Spleen (tissue), 11 donors: ENCODE measurements at regions not wholly inside any gene's neighbourhood (a gene's known extent, or its start where the extent isn't known, plus 50 kb on each side); places are given as distances from the start of the nearest gene placed in this dataset.

ENCODE experiments used
- DNase-seq: peaks from one replicate; pipeline ENCODE4 v3.0.0-alpha.2; 2020
- H3K27ac ChIP-seq, 8 donors: fragments of 200-600 bp; sonication (generic) in 7 of 8; 1 replicate in 4 of 8; 2 replicates in 4 of 8; pipeline versions ENCODE4 v1.5.0 to v1.8.0; 2016 to 2021; ENCODE audit warnings: inconsistent platforms in 4 of 8, mild to moderate bottlenecking in 4 of 8, moderate library complexity in 1 of 8
- H3K27me3 ChIP-seq, 7 donors: fragments of 200-600 bp; sonication (generic) in 6 of 7; replicated peaks in 1 of 7; 1 replicate in 4 of 7; 2 replicates in 3 of 7; pipeline versions ENCODE4 v1.5.0 to v1.8.0; 2016 to 2021; ENCODE audit warnings: inconsistent platforms in 3 of 7, mild to moderate bottlenecking in 1 of 7
- H3K36me3 ChIP-seq, 6 donors: fragments of 200-600 bp; sonication (generic) in 5 of 6; 1 replicate in 4 of 6; 2 replicates in 2 of 6; pipeline versions ENCODE4 v1.5.0 to v1.8.0; 2016 to 2021; ENCODE audit warnings: inconsistent platforms in 2 of 6
- H3K4me1 ChIP-seq, 6 donors: fragments of 200-600 bp; sonication (generic) in 5 of 6; 1 replicate in 3 of 6; 2 replicates in 3 of 6; pipeline versions ENCODE4 v1.5.0 to v1.8.0; 2016 to 2021; ENCODE audit warnings: inconsistent platforms in 3 of 6
- H3K4me3 ChIP-seq, 8 donors: fragments of 200-600 bp; sonication (generic) in 7 of 8; 1 replicate in 4 of 8; 2 replicates in 4 of 8; pipeline versions ENCODE4 v1.5.0 to v1.8.0; 2016 to 2021; ENCODE audit warnings: inconsistent platforms in 4 of 8, mild to moderate bottlenecking in 4 of 8, moderate library complexity in 2 of 8
- H3K9me3 ChIP-seq, 8 donors: fragments of 200-600 bp; sonication (generic) in 7 of 8; 1 replicate in 4 of 8; 2 replicates in 4 of 8; pipeline versions ENCODE4 v1.5.0 to v1.8.0; 2016 to 2021; ENCODE audit warnings: inconsistent platforms in 4 of 8
- CTCF ChIP-seq, 11 experiments: fragments of 200-600 bp in 7 of 11; fragments of 450-650 bp in 4 of 11; sonication (generic) in 4 of 11; IDR thresholded peaks in 8 of 11; conservative IDR thresholded peaks in 3 of 11; 1 replicate in 7 of 11; 2 replicates in 4 of 11; pipeline versions ENCODE4 v1.4.0 to v1.8.0; 2016 to 2021; ENCODE audit warnings: antibody characterized with exemption in 11 of 11, inconsistent platforms in 4 of 11, mild to moderate bottlenecking in 1 of 11
- POLR2A ChIP-seq, 3 donors: fragments of 450-650 bp; IDR thresholded peaks; one replicate each; pipeline ENCODE4 v1.5.1; 2017; ENCODE audit warnings: antibody characterized with exemption in 3 of 3, mild to moderate bottlenecking in 1 of 3
- POLR2AphosphoS5 ChIP-seq, 3 donors: sonication (generic); formaldehyde crosslinking; IDR thresholded peaks; one replicate each; pipeline ENCODE4 v1.5.1; 2017; ENCODE audit warnings: antibody characterized with exemption in 3 of 3
- WGBS, 5 donors: extraction: QIAGEN DNeasy Blood & Tissue Kit in 3 of 5; methylation state at CpG; one replicate each; pipeline versions ENCODE4 v1.1.5 to v1.1.7; 2013 to 2018; 5-methylcytosine and 5-hydroxymethylcytosine counted together
- intact Hi-C: fragments of 100-400 bp; cut with DNase I; formaldehyde crosslinking; loops from one replicate; pipeline ENCODE4 v1.15.0; 2023; ENCODE audit warnings: low total_unique reads
- donor health status: healthy with polysubstance abuse.
- donor health status: DM: no; HTN: no; CAD: no; lungs with moderate emphysema.
- donor health status: DM: no; HTN: no; CAD: no.
- donor health status: Bipolar disorder and iron deficiency.
- donor health status: healthy.
- donor health status: DM: no; HTN: no; CAD: no.
- donor health status: DM: yes; HTN: yes; CAD: no.

- no peak overlapping the region for H3K27ac ChIP-seq
- H3K27me3 ChIP-seq, result no peaks in the 10 kb centered on the region
- no peak for DNase-seq
- intact Hi-C loops, result no loop called here
- H3K36me3 ChIP-seq, result no peaks in the 10 kb centered on the region
- no peaks in the 10 kb centered on the region for H3K4me1 ChIP-seq
- H3K9me3 ChIP-seq, result no peaks in the 10 kb centered on the region
- TF ChIP-seq CTCF (IDR thresholded peaks at IDR 0.05 in 8 of 11, conservative IDR thresholded peaks at IDR 0.05 in 3 of 11) (no peak), POLR2A (IDR thresholded peaks at IDR 0.05) (no peak), POLR2AphosphoS5 (IDR thresholded peaks at IDR 0.05) (no peak)
- H3K4me3 ChIP-seq, result no peak overlapping the region
Measured at GRCh38 chr3:181615666-181616065, 96.1 kb upstream of the SOX2 start.

- no peaks in the 10 kb centered on the region for H3K9me3 ChIP-seq
- TF ChIP-seq POLR2A (IDR thresholded peaks at IDR 0.05) (no peak), CTCF (IDR thresholded peaks at IDR 0.05 in 8 of 11, conservative IDR thresholded peaks at IDR 0.05 in 3 of 11) (no peak), POLR2AphosphoS5 (IDR thresholded peaks at IDR 0.05) (no peak)
Measured at GRCh38 chr3:181614878-181615277, 96.8 kb upstream of the SOX2 start.

GRCh38 chr3:181613813-181614212, 97.9 kb upstream of the SOX2 start:
- no peak for DNase-seq
- intact Hi-C loops, result no loop called here
- no peaks in the 10 kb centered on the region for H3K27me3 ChIP-seq
- no peak overlapping the region for H3K27ac ChIP-seq
- no peaks in the 10 kb centered on the region for H3K4me1 ChIP-seq
- 48 to 91% (median 74%) methylated on average over 1 of the region's 1 CpG for WGBS, 5 donors
- no peaks in the 10 kb centered on the region for H3K9me3 ChIP-seq
- TF ChIP-seq CTCF (IDR thresholded peaks at IDR 0.05 in 8 of 11, conservative IDR thresholded peaks at IDR 0.05 in 3 of 11) (no peak), POLR2AphosphoS5 (IDR thresholded peaks at IDR 0.05) (no peak), POLR2A (IDR thresholded peaks at IDR 0.05) (no peak)
- no peak overlapping the region for H3K4me3 ChIP-seq
- no peaks in the 10 kb centered on the region for H3K36me3 ChIP-seq

More at GRCh38 chr3:181614878-181615277, 96.8 kb upstream of the SOX2 start:
- no peaks in the 10 kb centered on the region for H3K4me1 ChIP-seq
- H3K4me3 ChIP-seq, result no peak overlapping the region
- no peaks in the 10 kb centered on the region for H3K27me3 ChIP-seq
- intact Hi-C loops, result no loop called here
- no peaks in the 10 kb centered on the region for H3K36me3 ChIP-seq
- no peak overlapping the region for H3K27ac ChIP-seq
- DNase-seq, result no peak

GRCh38 chr3:181613191-181613590, 98.5 kb upstream of the SOX2 start:
- no peaks in the 10 kb centered on the region for H3K36me3 ChIP-seq
- no peaks in the 10 kb centered on the region for H3K9me3 ChIP-seq
- no peak overlapping the region for H3K4me3 ChIP-seq
- TF ChIP-seq POLR2A (IDR thresholded peaks at IDR 0.05) (no peak), CTCF (IDR thresholded peaks at IDR 0.05 in 8 of 11, conservative IDR thresholded peaks at IDR 0.05 in 3 of 11) (no peak), POLR2AphosphoS5 (IDR thresholded peaks at IDR 0.05) (no peak)
- 81 to 92% (median 81%) methylated on average over 1 of the region's 1 CpG for WGBS, 5 donors
- H3K27me3 ChIP-seq, result no peaks in the 10 kb centered on the region
- no peaks in the 10 kb centered on the region for H3K4me1 ChIP-seq
- DNase-seq, result no peak
- H3K27ac ChIP-seq, result no peak overlapping the region
- intact Hi-C loops, result no loop called here
